ENCODE measurements at regions not wholly inside any gene's neighbourhood (a gene's known extent, or its start where the extent isn't known, plus 50 kb on each side); places are given as distances from the start of the nearest gene placed in this dataset.

DNA sequence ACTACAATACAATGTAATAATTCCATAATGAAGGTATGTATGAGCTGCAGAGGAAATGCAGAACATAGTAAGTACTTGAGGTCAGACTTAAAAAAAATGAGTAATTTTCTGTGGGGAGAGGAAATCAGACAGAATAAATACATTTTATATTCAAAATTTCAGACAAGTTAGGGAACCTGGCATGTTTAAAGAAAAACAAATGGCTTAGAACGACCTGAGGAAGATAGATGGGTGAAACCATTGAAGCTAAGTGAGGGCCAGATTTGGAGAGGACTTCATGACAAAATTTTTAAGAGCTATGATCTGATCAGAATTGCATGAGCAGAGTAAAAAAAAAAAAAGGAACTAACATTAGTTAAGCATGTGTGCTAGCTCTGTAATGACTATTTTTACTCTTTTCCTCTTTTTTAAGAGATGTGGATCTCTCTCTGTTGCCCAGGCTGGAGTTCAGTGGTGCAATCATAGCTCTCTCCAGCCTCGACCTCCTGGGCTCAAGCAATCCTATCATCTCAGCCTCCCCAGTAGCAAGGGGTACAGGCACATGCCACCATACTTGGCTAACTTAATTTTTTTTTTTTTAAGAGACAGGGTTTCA is 157.6 kb upstream of the PDE3A start:
- ATAC-seq (no peak), DNase-seq (no peak)
- CTCF ChIA-PET: no interaction called here
- no peaks in the 10 kb centered on the region for H3K36me3 Mint-ChIP-seq (ENCODE audit: low read depth)
- POLR2A ChIA-PET: no interaction called here
- H3K4me3 Mint-ChIP-seq: no peak overlapping the region
- no peaks in the 10 kb centered on the region for H3K9me3 Mint-ChIP-seq (ENCODE audit: insufficient read depth)
- H3K27ac Mint-ChIP-seq: no peak overlapping the region
- H3K27me3 Mint-ChIP-seq (ENCODE audit: low read depth): no peaks in the 10 kb centered on the region
- no peaks in the 10 kb centered on the region for H3K4me1 Mint-ChIP-seq (ENCODE audit: low read depth)

GRCh38 chr12:20211541-20211940 is 156.8 kb upstream of the PDE3A start:
- H3K27me3 Mint-ChIP-seq (ENCODE audit: low read depth): no peaks in the 10 kb centered on the region
- H3K36me3 Mint-ChIP-seq (ENCODE audit: low read depth): no peaks in the 10 kb centered on the region
- H3K4me3 Mint-ChIP-seq: no peak overlapping the region
- DNase-seq (no peak), ATAC-seq (no peak)
- ChIA-PET POLR2A (no interaction called here), CTCF (no interaction called here)
- H3K9me3 Mint-ChIP-seq (ENCODE audit: insufficient read depth): no peaks in the 10 kb centered on the region
- no peak overlapping the region for H3K27ac Mint-ChIP-seq
- H3K4me1 Mint-ChIP-seq (ENCODE audit: low read depth): no peaks in the 10 kb centered on the region

- H3K4me1 Mint-ChIP-seq (ENCODE audit: low read depth): no peaks in the 10 kb centered on the region
- ChIA-PET CTCF (no interaction called here), POLR2A (no interaction called here)
- no peak overlapping the region for H3K27ac Mint-ChIP-seq
- H3K27me3 Mint-ChIP-seq (ENCODE audit: low read depth): no peaks in the 10 kb centered on the region
- no peaks in the 10 kb centered on the region for H3K9me3 Mint-ChIP-seq (ENCODE audit: insufficient read depth)
- ATAC-seq (no peak), DNase-seq (no peak)
- H3K36me3 Mint-ChIP-seq (ENCODE audit: low read depth): no peaks in the 10 kb centered on the region
- no peak overlapping the region for H3K4me3 Mint-ChIP-seq
Measured at GRCh38 chr12:20211981-20212421, 156.3 kb upstream of the PDE3A start.

DNA sequence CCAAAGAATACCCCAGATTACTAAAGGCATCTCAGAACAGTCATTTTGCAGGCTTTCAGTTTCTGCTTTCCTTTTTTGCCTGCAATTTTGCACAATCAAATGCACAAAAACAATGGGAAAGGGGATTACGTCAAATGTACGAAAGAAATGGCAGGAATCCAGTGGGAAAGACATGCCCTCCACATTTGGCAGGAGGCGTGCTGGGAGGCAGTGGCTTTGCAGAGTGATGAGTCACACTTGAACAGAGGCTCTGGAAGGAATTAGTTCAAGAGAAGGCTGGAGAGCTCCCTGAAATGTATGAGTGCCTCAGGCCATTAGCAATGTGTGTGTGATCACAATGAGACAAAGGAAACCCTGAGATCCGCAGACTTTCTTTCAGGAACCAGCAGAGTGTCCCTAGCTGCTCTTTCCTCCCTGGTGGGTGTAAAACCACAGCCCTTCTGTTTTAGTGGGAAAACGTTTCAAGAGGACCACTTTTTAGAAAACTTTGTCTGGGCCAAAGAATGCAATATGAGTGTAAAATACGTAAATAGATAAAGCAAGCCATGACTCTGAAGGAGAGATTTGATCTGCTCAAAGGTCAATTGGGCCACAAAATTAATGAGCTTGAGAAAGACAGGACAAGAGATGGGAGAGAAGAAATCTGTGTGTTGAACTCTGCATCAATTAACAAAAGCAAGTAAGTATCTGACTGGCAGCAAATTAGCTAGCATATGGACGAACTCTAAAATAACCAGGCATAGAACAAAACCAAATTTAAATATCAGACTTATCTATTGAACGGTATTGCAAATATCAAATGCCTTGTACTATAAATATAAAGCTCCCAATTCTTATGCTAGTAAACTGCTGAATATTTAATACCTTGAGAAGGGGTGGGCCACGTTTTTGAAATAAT is 155.4 kb upstream of the PDE3A start:
- Mint-ChIP-seq H3K27ac (no peak overlapping the region), H3K36me3 (ENCODE audit: low read depth) (no peaks in the 10 kb centered on the region), H3K4me3 (no peak overlapping the region), H3K4me1 (ENCODE audit: low read depth) (no peaks in the 10 kb centered on the region), H3K27me3 (ENCODE audit: low read depth) (no peaks in the 10 kb centered on the region), H3K9me3 (ENCODE audit: insufficient read depth) (no peaks in the 10 kb centered on the region)
- ChIA-PET CTCF (no interaction called here), POLR2A (no interaction called here)
- no peak for DNase-seq
- no peak for ATAC-seq

DNA sequence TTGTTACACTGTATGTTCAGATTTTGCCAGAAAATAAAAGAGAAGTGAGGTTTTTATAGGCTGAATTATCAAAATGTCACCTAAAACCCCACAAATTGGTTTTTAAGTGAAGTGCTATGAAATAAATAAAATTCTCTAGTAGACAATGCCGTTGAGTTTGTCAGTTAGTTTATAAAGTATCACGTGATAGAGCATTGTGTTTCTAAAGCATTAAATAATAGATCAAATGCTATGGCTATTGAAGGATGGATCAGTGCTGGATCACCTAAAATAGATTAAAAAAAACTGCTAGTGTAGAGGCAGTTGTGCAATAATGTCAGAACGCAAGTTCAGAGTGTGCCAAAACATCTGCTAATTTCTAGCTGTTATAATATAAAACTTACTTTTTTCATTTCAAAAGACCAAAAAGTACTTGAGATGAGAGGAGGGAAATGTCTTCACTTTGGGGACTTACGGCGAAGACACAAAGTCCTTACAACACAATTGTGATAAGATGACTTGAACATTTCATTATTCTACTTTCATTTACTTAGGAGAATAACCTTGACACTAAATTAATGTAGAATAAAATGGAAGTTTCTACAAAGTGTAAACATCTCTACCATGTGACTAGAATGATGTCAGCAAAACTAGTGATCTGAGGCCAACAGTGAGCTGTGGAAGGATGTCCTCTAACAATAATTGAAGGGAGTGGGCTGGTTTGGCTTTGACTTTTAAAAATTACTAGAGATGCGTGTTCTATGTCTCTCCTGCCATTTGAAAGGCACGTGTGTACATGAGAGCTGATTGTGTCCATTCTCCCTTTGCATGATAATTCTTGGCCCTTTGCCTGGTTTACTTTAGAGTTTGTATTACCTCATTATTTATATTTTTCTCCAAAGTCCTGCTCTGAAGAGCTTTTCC is 154.4 kb upstream of the PDE3A start:
- POLR2A ChIA-PET: no interaction called here
- Mint-ChIP-seq H3K9me3 (ENCODE audit: insufficient read depth) (no peaks in the 10 kb centered on the region), H3K36me3 (ENCODE audit: low read depth) (no peaks in the 10 kb centered on the region), H3K27me3 (ENCODE audit: low read depth) (no peaks in the 10 kb centered on the region), H3K4me3 (no peak overlapping the region), H3K27ac (no peak overlapping the region), H3K4me1 (ENCODE audit: low read depth) (no peaks in the 10 kb centered on the region)
- CTCF ChIA-PET: no interaction called here
- DNase-seq (no peak), ATAC-seq (no peak)

DNA sequence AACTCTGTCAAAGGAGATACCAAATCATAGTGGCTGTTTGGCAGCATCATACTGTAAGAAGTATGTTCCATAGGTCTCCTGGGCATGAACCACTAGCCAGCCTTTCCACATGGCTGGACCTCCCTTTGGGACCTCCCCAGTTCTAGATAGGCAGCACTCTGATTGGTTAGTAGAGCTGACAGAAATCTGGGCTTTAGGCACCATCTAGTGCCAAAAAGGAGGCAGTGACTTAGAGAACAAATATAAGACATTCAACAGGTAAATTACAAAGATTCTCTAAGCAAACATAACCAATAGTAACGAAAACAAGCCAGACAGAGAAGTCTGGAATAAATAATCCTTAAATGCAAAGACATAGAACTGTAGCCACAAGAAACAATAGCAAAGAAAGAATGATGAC is 148.0 kb upstream of the PDE3A start:
- H3K27ac Mint-ChIP-seq: no peak overlapping the region
- POLR2A ChIA-PET: no interaction called here
- H3K27me3 Mint-ChIP-seq (ENCODE audit: low read depth): no peaks in the 10 kb centered on the region

DNA sequence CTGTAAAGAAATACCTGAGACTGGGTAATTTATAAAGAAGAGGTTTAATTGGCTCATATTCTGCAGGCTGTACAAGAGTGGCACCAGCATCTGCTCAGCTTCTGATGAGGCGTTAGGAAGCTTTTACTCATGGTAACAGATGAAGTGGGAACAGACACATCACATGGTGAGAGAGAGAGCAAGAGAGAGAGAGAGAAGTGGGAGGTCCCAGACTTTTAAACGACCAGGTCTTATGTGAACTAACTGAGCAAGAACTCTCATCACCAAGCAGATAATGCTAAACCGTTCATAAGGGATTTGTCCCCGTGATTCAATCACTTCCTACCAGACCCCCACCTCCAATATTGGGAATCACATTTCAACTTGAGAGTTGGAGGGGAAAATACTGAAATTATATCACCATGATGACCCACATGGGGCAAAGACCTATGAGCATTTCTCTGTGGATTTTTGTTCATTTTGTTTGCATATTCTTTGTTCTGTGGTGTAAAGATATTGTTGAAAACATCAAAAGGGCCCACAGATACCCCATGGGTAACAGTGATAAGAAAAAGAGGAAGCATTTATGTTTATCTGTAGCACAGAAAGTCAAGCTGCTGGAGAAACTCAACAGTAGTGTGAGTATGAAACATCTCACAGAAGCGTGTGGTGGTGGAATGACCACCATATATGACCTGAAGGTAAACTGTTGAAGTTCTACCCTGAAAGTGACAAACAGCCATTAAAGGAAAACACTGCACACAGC is 135.2 kb upstream of the PDE3A start:
- Mint-ChIP-seq H3K27me3 (ENCODE audit: low read depth) (no peaks in the 10 kb centered on the region), H3K36me3 (ENCODE audit: low read depth) (no peaks in the 10 kb centered on the region), H3K4me3 (no peak overlapping the region), H3K9me3 (ENCODE audit: insufficient read depth) (no peaks in the 10 kb centered on the region), H3K27ac (no peak overlapping the region), H3K4me1 (ENCODE audit: low read depth) (no peaks in the 10 kb centered on the region)
- DNase-seq (no peak), ATAC-seq (no peak)
- POLR2A ChIA-PET: no interaction called here
- CTCF ChIA-PET: no interaction called here

More for the DNA sequence above, 148.0 kb upstream of the PDE3A start:
- no peaks in the 10 kb centered on the region for H3K9me3 Mint-ChIP-seq (ENCODE audit: insufficient read depth)
- DNase-seq: no peak
- CTCF ChIA-PET: no interaction called here
- H3K36me3 Mint-ChIP-seq (ENCODE audit: low read depth): no peaks in the 10 kb centered on the region
- no peak overlapping the region for H3K4me3 Mint-ChIP-seq
- ATAC-seq: no peak
- no peaks in the 10 kb centered on the region for H3K4me1 Mint-ChIP-seq (ENCODE audit: low read depth)

GRCh38 chr12:20234474-20234873 is 133.9 kb upstream of the PDE3A start:
- no peaks in the 10 kb centered on the region for H3K4me1 Mint-ChIP-seq (ENCODE audit: low read depth)
- no peak overlapping the region for H3K27ac Mint-ChIP-seq
- H3K9me3 Mint-ChIP-seq (ENCODE audit: insufficient read depth): no peaks in the 10 kb centered on the region
- POLR2A ChIA-PET: no interaction called here
- H3K4me3 Mint-ChIP-seq: no peak overlapping the region
- H3K36me3 Mint-ChIP-seq (ENCODE audit: low read depth): no peaks in the 10 kb centered on the region
- H3K27me3 Mint-ChIP-seq (ENCODE audit: low read depth): no peaks in the 10 kb centered on the region
- CTCF ChIA-PET: no interaction called here
- no peak for DNase-seq
- ATAC-seq: no peak

DNA sequence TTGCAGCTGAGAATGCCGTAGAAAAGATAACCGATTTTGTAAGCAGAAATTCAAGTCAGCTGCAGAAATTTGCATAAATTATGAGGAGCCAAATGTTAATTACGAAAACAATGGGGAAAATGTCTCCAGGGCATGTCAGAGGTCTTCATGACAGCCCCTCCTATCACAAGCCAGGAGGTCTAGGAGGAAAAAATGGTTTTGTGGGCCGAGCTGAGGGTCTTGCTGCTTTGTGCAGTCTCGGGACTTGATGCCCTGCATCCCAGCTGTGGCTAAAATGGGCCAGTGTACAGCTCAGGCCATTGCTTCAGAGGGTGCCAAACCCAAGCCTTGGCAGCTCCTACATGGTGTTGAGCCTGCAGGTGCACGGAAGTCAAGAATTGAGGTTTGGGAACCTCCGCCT is 131.2 kb upstream of the PDE3A start:
- Mint-ChIP-seq H3K27me3 (ENCODE audit: low read depth) (no peaks in the 10 kb centered on the region), H3K36me3 (ENCODE audit: low read depth) (no peaks in the 10 kb centered on the region), H3K9me3 (ENCODE audit: insufficient read depth) (no peaks in the 10 kb centered on the region), H3K4me1 (ENCODE audit: low read depth) (no peaks in the 10 kb centered on the region), H3K4me3 (no peak overlapping the region), H3K27ac (no peak overlapping the region)
- CTCF ChIA-PET: no interaction called here
- DNase-seq (no peak), ATAC-seq (no peak)
- POLR2A ChIA-PET: no interaction called here

GRCh38 chr12:20245491-20245890 is 122.8 kb upstream of the PDE3A start:
- H3K27ac Mint-ChIP-seq: no peak overlapping the region
- no peak overlapping the region for H3K4me3 Mint-ChIP-seq
- H3K27me3 Mint-ChIP-seq (ENCODE audit: low read depth): no peaks in the 10 kb centered on the region
- H3K4me1 Mint-ChIP-seq (ENCODE audit: low read depth): no peaks in the 10 kb centered on the region
- ChIA-PET POLR2A (no interaction called here), CTCF (no interaction called here)
- H3K36me3 Mint-ChIP-seq (ENCODE audit: low read depth): no peaks in the 10 kb centered on the region
- peaks cover 4% of the 10 kb centered on the region for H3K9me3 Mint-ChIP-seq (ENCODE audit: insufficient read depth)
- ATAC-seq (no peak), DNase-seq (no peak)

DNA sequence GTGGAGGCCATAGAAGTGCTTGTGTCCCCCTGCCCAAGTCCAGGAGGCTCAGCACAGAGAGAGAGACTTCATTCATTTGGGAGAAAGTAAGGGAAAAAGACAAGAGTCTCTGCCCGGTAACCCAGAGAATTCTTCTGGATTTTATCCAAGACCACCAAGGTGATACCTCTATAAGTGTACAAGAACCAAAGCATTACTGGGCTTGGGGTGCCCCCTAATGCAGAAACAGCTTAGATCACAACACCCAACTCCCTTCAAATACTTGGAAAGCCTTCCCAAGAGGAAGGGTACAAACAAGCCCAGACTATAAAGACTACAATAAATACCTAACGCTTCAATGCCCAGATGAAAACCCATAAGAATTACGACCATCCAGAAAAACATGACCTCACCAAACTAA is 119.7 kb upstream of the PDE3A start:
- Mint-ChIP-seq H3K27ac (no peak overlapping the region), H3K4me3 (no peak overlapping the region), H3K4me1 (ENCODE audit: low read depth) (no peaks in the 10 kb centered on the region), H3K36me3 (ENCODE audit: low read depth) (no peaks in the 10 kb centered on the region), H3K27me3 (ENCODE audit: low read depth) (no peaks in the 10 kb centered on the region), H3K9me3 (ENCODE audit: insufficient read depth) (peaks cover 4% of the 10 kb centered on the region)
- ChIA-PET POLR2A (no interaction called here), CTCF (no interaction called here)
- ATAC-seq: no peak
- DNase-seq: no peak

DNA sequence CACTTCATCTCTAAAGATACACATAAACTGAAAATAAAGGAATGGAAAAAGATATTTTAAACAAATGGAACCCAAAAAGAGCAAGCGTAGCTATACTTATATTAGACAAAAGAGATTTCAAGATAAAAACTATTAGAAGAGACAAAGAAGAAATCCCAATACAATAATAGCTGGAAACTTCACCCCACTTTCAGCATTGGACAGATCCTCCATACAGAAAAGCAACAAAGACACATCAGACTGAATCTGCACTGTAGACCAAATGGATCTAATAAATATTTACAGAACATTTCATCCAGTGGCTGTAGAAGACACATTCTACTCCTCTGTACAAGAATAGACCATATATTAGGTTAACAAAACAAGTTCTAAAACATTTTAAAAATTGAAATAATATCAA is 117.6 kb upstream of the PDE3A start:
- Mint-ChIP-seq H3K27ac (no peak overlapping the region), H3K9me3 (ENCODE audit: insufficient read depth) (peaks cover 4% of the 10 kb centered on the region), H3K4me1 (ENCODE audit: low read depth) (no peaks in the 10 kb centered on the region), H3K27me3 (ENCODE audit: low read depth) (no peaks in the 10 kb centered on the region), H3K36me3 (ENCODE audit: low read depth) (no peaks in the 10 kb centered on the region), H3K4me3 (no peak overlapping the region)
- POLR2A ChIA-PET: no interaction called here
- CTCF ChIA-PET: no interaction called here
- DNase-seq (no peak), ATAC-seq (no peak)

Measured in activated CD8-positive, alpha-beta T cell treated with anti-CD3 and anti-CD28 coated beads, Interleukin-2, amount 10 ng/mL, durations not matched to agents 7 days and 5 days (primary cell).